Lung (tissue), 11 donors: ENCODE measurements at regions not wholly inside any gene's neighbourhood (a gene's known extent, or its start where the extent isn't known, plus 50 kb on each side); places are given as distances from the start of the nearest gene placed in this dataset.

Experiments
- ATAC-seq: fragments of 200-7000 bp; cut with Tn5 transposase; one replicate; pipeline ENCODE4 v1.9.1; 2020; ENCODE audit warnings: moderate number of reproducible peaks; ENCODE audit not compliant: insufficient read depth, low FRiP score
- DNase-seq, 3 donors: peaks; one replicate each; pipeline ENCODE4 v3.0.0-alpha.2; 2013 to 2017
- H3K27ac ChIP-seq, 2 donors: one replicate each; pipeline ENCODE4 v1.5.1; 2013; ENCODE audit warnings: mild to moderate bottlenecking in 2 of 2, moderate library complexity in 2 of 2, control low read depth in 1 of 2, inconsistent platforms in 1 of 2, low read depth in 1 of 2, low read length in 1 of 2
- H3K27me3 ChIP-seq, 3 donors: one replicate each; pipeline ENCODE4 v1.5.1; 2013; ENCODE audit warnings: low read length in 2 of 3; ENCODE audit not compliant: control insufficient read depth in 3 of 3, insufficient read depth in 3 of 3
- H3K36me3 ChIP-seq, 4 donors: one replicate each; pipeline ENCODE4 v1.5.1; 2013; ENCODE audit warnings: low read length in 4 of 4, mild to moderate bottlenecking in 1 of 4, moderate library complexity in 1 of 4; ENCODE audit not compliant: control insufficient read depth in 4 of 4, insufficient read depth in 4 of 4
- H3K4me1 ChIP-seq, 5 donors: one replicate each; pipeline ENCODE4 v1.5.1; 2013; ENCODE audit warnings: low read length in 5 of 5, mild to moderate bottlenecking in 2 of 5, moderate library complexity in 1 of 5; ENCODE audit not compliant: control insufficient read depth in 5 of 5, insufficient read depth in 5 of 5
- H3K4me3 ChIP-seq: one replicate; pipeline ENCODE4 v1.5.1; 2013; ENCODE audit warnings: mild to moderate bottlenecking, control low read depth, moderate library complexity
- H3K9ac ChIP-seq, 2 donors: one replicate each; pipeline ENCODE4 v1.5.1; 2013; ENCODE audit warnings: low read length in 2 of 2, control low read depth in 1 of 2; ENCODE audit not compliant: insufficient read depth in 1 of 2
- H3K9me3 ChIP-seq, 4 donors: one replicate each; pipeline ENCODE4 v1.5.1; 2013; ENCODE audit warnings: low read length in 3 of 4, mild to moderate bottlenecking in 1 of 4, moderate library complexity in 1 of 4; ENCODE audit not compliant: control insufficient read depth in 4 of 4, insufficient read depth in 3 of 4
- WGBS, 2 donors: extraction: QIAGEN DNeasy Blood & Tissue Kit; methylation state at CpG; one replicate each; pipeline ENCODE4 v1.1.7; 2013; 5-methylcytosine and 5-hydroxymethylcytosine counted together
- TF ChIP-seq, protein P1 (sequence below): IDR thresholded peaks from 2 replicates; pipeline ENCODE4 v1.5.1; 2012; ENCODE audit warnings: mild to moderate bottlenecking; ENCODE audit errors: control extremely low read depth, extremely low read depth
- donor health status: control.
- donor health status: control.
- donor health status: Bipolar disorder and iron deficiency.
- donor health status: healthy.
- donor health status: DM: yes; HTN: yes; CAD: no.

DNA sequence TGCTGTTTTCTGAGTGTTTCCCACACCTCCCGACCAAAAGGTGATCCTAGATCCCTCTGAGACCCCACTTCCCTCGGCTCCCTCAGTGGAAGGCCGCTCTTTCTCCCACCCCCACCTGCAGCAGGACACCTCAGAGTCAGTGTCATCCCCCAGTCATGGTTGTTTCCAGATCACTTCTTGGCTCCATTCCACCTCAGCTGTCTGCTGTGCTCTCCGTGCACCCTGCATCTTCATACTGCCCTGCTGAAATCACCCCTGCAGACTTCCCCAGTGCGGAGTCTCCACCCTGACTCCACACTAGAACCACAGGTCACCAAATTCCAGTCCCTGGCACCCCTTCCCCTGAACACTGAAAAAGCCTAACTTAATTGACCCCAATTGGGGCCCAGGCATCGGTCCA lies 255.1 kb upstream of the CDYL start:
- Histone ChIP-seq H3K4me1 (no peaks in the 10 kb centered on the region), H3K36me3 (no peaks in the 10 kb centered on the region), H3K4me3 (no peak overlapping the region), H3K27ac (no peak overlapping the region), H3K9ac (no peak overlapping the region), H3K27me3 (no peaks in the 10 kb centered on the region), H3K9me3 (peaks cover 0 to 3% (median 0%) of the 10 kb centered on the region in 4 donors)
- DNase-seq (no peak), ATAC-seq (no peak)
- WGBS, 2 donors, result 75 to 76% methylated on average over 6 of the region's 6 CpGs
- TF ChIP-seq, protein P1, sequence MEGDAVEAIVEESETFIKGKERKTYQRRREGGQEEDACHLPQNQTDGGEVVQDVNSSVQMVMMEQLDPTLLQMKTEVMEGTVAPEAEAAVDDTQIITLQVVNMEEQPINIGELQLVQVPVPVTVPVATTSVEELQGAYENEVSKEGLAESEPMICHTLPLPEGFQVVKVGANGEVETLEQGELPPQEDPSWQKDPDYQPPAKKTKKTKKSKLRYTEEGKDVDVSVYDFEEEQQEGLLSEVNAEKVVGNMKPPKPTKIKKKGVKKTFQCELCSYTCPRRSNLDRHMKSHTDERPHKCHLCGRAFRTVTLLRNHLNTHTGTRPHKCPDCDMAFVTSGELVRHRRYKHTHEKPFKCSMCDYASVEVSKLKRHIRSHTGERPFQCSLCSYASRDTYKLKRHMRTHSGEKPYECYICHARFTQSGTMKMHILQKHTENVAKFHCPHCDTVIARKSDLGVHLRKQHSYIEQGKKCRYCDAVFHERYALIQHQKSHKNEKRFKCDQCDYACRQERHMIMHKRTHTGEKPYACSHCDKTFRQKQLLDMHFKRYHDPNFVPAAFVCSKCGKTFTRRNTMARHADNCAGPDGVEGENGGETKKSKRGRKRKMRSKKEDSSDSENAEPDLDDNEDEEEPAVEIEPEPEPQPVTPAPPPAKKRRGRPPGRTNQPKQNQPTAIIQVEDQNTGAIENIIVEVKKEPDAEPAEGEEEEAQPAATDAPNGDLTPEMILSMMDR, result no peak

DNA sequence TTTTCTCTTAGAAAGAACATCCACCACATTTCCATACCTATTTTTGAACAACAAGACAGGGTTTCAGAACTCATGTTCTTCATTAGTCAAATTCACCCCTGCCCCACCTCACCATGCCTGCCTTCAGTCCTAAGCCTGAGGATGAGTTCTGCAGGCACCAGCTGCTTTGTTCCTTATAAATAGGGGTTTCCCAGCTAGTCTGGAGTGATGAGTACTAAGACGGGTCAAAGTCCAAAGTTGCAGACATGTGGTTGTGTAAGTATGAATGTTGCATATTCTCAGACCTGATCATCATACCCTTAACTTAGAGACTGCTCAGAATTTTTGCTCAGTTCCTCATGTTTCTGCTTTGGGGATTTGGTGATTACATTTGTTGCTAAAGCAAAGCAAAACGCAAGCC lies 257.7 kb upstream of the CDYL start:
- Histone ChIP-seq H3K27me3 (no peaks in the 10 kb centered on the region), H3K4me3 (no peak overlapping the region), H3K36me3 (no peaks in the 10 kb centered on the region), H3K9ac (no peak overlapping the region), H3K27ac (no peak overlapping the region), H3K4me1 (no peaks in the 10 kb centered on the region), H3K9me3 (peaks cover 0 to 3% (median 0%) of the 10 kb centered on the region in 4 donors)
- no peak for ATAC-seq
- DNase-seq, result no peak
- TF ChIP-seq, protein P1, result no peak
- 85 to 88% methylated on average over 2 of the region's 2 CpGs for WGBS, 2 donors

DNA sequence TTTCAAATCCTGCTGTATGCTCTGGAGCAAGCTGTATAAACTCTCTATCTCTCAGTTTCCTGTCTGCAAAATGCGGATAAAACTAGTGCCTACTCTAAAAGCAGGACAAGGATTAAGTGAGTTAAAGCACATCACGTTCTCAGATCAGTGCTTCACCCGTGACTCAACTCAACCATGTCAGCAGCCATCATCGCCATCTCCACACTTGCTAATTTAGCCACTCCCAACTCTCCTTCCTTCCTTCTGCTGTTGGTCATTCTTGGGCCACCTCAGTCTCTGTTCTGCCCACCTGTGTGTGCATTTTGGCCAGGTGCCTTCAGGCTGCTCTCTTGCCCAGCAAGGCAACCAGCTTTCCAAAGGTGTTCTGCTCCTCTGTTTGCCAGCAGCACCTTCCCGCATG lies 260.0 kb upstream of the CDYL start:
- Histone ChIP-seq H3K4me1 (no peaks in the 10 kb centered on the region), H3K9ac (no peak overlapping the region), H3K36me3 (no peaks in the 10 kb centered on the region), H3K27me3 (no peaks in the 10 kb centered on the region), H3K9me3 (peaks cover 0 to 3% (median 0%) of the 10 kb centered on the region in 4 donors), H3K27ac (no peak overlapping the region), H3K4me3 (no peak overlapping the region)
- WGBS, 2 donors, result 90% methylated on average over 5 of the region's 5 CpGs
- DNase-seq, result no peak
- TF ChIP-seq, protein P1, result no peak
- no peak for ATAC-seq

DNA sequence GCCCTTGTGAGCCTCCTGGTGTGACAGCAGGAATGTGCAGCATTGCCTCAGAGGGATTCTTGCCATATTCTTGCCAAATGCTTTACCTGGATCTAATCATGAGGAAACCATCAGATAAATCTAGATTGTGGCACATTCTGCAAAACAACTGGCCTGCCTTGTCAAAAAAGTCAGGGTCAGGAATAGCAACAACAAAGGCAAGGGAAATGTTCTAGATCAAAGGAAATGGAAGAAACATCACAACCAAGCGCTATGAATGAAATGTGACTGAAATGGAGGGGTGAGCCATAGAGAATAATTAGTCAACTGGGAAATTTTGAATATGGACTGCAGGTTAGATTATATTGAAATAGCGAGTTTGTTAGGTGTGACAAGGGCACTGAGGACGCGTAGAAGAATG lies 262.6 kb upstream of the CDYL start:
- no peaks in the 10 kb centered on the region for H3K36me3 ChIP-seq
- WGBS, 2 donors, result 90 to 91% methylated on average over 4 of the region's 4 CpGs
- no peak overlapping the region for H3K4me3 ChIP-seq
- H3K27ac ChIP-seq, result no peak overlapping the region
- peaks cover 0 to 2% (median 0%) of the 10 kb centered on the region in 4 donors for H3K9me3 ChIP-seq
- DNase-seq, result no peak
- H3K27me3 ChIP-seq, result no peaks in the 10 kb centered on the region
- no peak for ATAC-seq
- H3K9ac ChIP-seq, result no peak overlapping the region
- TF ChIP-seq, protein P1, result no peak
- no peaks in the 10 kb centered on the region for H3K4me1 ChIP-seq
